Left ventricle myocardium inferior (tissue), 1 donor: ENCODE measurements at regions not wholly inside any gene's neighbourhood (a gene's known extent, or its start where the extent isn't known, plus 50 kb on each side); places are given as distances from the start of the nearest gene placed in this dataset.

ENCODE experiments used
- DNase-seq: peaks from one replicate; pipeline ENCODE4 v3.0.0-alpha.2; 2020
- H3K27ac ChIP-seq: fragments of 200-600 bp; replicated peaks from 2 replicates; pipeline ENCODE4 v1.8.0; 2021
- H3K27me3 ChIP-seq: fragments of 200-600 bp; 2 replicates; pipeline ENCODE4 v1.8.0; 2021; ENCODE audit warnings: low read depth
- H3K36me3 ChIP-seq: fragments of 200-600 bp; 2 replicates; pipeline ENCODE4 v1.8.0; 2021
- H3K4me1 ChIP-seq: fragments of 200-600 bp; 2 replicates; pipeline ENCODE4 v1.8.0; 2021
- H3K4me3 ChIP-seq: fragments of 200-600 bp; 2 replicates; pipeline ENCODE4 v1.8.0; 2021; ENCODE audit warnings: mild to moderate bottlenecking, moderate library complexity
- H3K9me3 ChIP-seq: fragments of 200-600 bp; replicated peaks from 2 replicates; pipeline ENCODE4 v1.8.0; 2021
- CTCF ChIP-seq: fragments of 200-600 bp; IDR thresholded peaks from 2 replicates; pipeline ENCODE4 v1.8.0; 2021; ENCODE audit warnings: antibody characterized with exemption, mild to moderate bottlenecking, borderline replicate concordance
- intact Hi-C: fragments of 100-400 bp; cut with micrococcal nuclease; formaldehyde crosslinking; loops from one replicate; pipeline ENCODE4 v1.11.0; 2022
- donor health status: DM: no; HTN: yes; CAD: no; lungs with severe emphysema.

DNA sequence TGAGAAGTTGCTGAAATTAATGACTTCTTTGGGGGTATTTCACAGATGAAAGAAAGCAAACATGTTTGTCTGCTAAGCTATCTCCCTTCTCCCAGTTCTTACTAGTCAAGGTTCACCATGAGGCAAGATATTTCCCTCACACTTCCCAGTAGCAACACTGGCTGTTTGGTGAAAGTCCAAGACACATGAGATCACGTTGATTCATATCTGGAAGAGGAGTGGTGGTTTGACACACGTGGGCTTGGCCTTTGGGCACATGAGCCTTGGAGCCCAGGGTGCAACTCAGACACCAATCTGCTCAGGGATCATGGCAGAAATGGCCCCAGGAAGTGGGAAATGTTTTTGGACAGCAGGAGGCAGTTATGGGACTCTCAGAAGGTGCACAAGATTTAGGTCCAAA lies 66.1 kb upstream of the APCDD1 start:
- H3K4me3 ChIP-seq, result no peak overlapping the region
- no peak overlapping the region for H3K27ac ChIP-seq
- H3K27me3 ChIP-seq, result no peaks in the 10 kb centered on the region
- DNase-seq, result no peak
- H3K4me1 ChIP-seq, result no peaks in the 10 kb centered on the region
- no peaks in the 10 kb centered on the region for H3K9me3 ChIP-seq
- TF ChIP-seq CTCF, result no peak
- H3K36me3 ChIP-seq, result no peaks in the 10 kb centered on the region
- intact Hi-C loops, result no loop called here

DNA sequence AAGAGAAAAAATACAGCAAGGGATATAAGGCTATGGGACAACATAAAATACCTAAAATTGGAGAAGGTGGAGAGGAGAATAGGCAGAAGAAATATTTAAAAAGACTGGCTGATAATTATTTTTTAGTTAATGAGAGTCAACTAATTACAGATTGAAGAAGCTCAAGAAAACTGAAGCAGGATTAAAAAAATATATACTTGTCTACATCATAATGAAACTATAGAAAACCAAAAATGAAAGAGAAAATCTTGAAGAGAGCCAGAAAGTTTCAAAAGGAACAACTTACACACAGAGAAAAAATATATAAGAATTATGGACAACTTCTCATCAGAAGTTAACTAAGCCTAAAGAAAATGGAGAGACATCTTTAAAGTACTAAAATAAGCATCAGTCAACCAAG lies 62.9 kb upstream of the APCDD1 start:
- Histone ChIP-seq H3K4me3 (no peak overlapping the region), H3K27me3 (no peaks in the 10 kb centered on the region), H3K36me3 (no peaks in the 10 kb centered on the region), H3K27ac (no peak overlapping the region), H3K9me3 (peaks cover 3% of the 10 kb centered on the region), H3K4me1 (no peaks in the 10 kb centered on the region)
- no peak for TF ChIP-seq CTCF
- intact Hi-C loops, result no loop called here
- no peak for DNase-seq

DNA sequence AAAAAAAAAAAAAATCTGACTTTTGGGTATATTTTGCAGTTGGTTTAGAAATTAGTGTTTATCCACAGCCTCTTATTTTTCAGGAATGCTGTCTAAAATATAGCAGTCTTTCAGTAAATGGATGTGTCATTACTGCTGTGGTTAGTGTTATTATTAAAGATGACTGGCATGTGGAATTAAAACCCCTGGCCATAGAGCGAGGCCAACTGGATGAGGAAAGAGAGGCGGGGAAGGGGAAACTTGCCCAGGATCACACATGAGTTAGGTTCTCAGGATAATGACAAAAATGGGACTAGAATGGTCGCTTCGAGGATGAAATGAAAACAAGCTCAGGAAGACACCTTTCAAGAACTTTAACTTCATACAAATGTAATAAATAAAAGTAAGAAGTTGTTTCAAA lies 57.4 kb upstream of the APCDD1 start:
- DNase-seq, result no peak
- H3K9me3 ChIP-seq, result peaks cover 3% of the 10 kb centered on the region
- H3K4me3 ChIP-seq, result no peak overlapping the region
- H3K27ac ChIP-seq, result no peak overlapping the region
- H3K27me3 ChIP-seq, result no peaks in the 10 kb centered on the region
- no peaks in the 10 kb centered on the region for H3K36me3 ChIP-seq
- intact Hi-C loops, result no loop called here
- no peaks in the 10 kb centered on the region for H3K4me1 ChIP-seq
- no peak for TF ChIP-seq CTCF

- no peaks in the 10 kb centered on the region for H3K4me1 ChIP-seq
- intact Hi-C loops, result no loop called here
- no peak overlapping the region for H3K27ac ChIP-seq
- H3K4me3 ChIP-seq, result no peak overlapping the region
- DNase-seq, result no peak
- no peaks in the 10 kb centered on the region for H3K36me3 ChIP-seq
- H3K9me3 ChIP-seq, result peaks cover 3% of the 10 kb centered on the region
- H3K27me3 ChIP-seq, result peaks cover 1% of the 10 kb centered on the region
- no peak for TF ChIP-seq CTCF
These were observed 55.9 kb upstream of the APCDD1 start for GRCh38 chr18:10398571-10398970.

DNA sequence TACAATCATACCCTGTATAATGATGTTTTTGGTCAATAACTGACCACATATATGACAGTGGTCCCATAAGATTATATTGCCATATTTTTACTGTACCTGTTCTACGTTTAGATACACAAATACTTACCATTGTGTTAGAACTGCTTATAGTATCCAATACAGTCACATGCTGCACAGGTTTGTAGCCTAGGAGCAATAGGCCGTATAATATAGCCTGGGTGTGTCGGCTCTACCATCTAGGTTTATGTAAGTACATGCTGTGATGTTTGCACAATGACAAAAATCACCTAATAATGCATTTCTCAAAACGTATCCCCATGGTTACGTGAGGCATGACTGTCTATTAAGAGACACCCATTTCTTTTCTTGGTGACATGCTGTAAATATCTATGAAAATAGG lies 55.0 kb upstream of the APCDD1 start:
- Histone ChIP-seq H3K27ac (no peak overlapping the region), H3K4me3 (no peak overlapping the region), H3K9me3 (no peaks in the 10 kb centered on the region), H3K36me3 (no peaks in the 10 kb centered on the region), H3K4me1 (peaks cover 5% of the 10 kb centered on the region), H3K27me3 (peaks cover 7% of the 10 kb centered on the region)
- DNase-seq, result no peak
- intact Hi-C loops, result no loop called here
- no peak for TF ChIP-seq CTCF
